Activated B cell treated with CpG ODN at 0.5 μM for 24 hours (primary cell): ENCODE measurements at regions not wholly inside any gene's neighbourhood (a gene's known extent, or its start where the extent isn't known, plus 50 kb on each side); places are given as distances from the start of the nearest gene placed in this dataset.

Experiments used
- ATAC-seq: fragments of 200-7000 bp; cut with Tn5 transposase; one replicate; pipeline ENCODE4 v1.10.0; 2021; ENCODE audit warnings: low read depth, mild to moderate bottlenecking, moderate library complexity
- CTCF ChIA-PET: fragments of 350-600 bp; sonication (Branson Sonifier 250); formaldehyde crosslinking; loops from one replicate; lab custom pipeline; 2021; ENCODE audit warnings: antibody characterized with exemption; lab: Charles Lee
- POLR2A ChIA-PET: fragments of 350-600 bp; sonication (Branson Sonifier 250); formaldehyde crosslinking; loops from one replicate; lab custom pipeline; 2021; ENCODE audit warnings: antibody characterized with exemption; lab: Charles Lee
- DNase-seq: peaks from one replicate; pipeline ENCODE4 v3.0.0; 2022
- H3K27ac Mint-ChIP-seq: one replicate; pipeline ENCODE4 v1.8.0; 2020; ENCODE audit warnings: mixed read lengths
- H3K27me3 Mint-ChIP-seq: one replicate; pipeline ENCODE4 v1.8.0; 2021; ENCODE audit warnings: mixed read lengths
- H3K36me3 Mint-ChIP-seq: one replicate; pipeline ENCODE4 v1.8.0; 2021; ENCODE audit warnings: low read depth, mixed read lengths
- H3K4me1 Mint-ChIP-seq: one replicate; pipeline ENCODE4 v1.8.0; 2021; ENCODE audit warnings: mixed read lengths
- H3K4me3 Mint-ChIP-seq: one replicate; pipeline ENCODE4 v1.8.0; 2020; ENCODE audit warnings: mild to moderate bottlenecking, mixed read lengths
- H3K9me3 Mint-ChIP-seq: one replicate; pipeline ENCODE4 v1.8.0; 2020; ENCODE audit warnings: mixed read lengths
- intact Hi-C: fragments of 100-400 bp; cut with micrococcal nuclease; formaldehyde crosslinking; loops from one replicate; pipeline ENCODE4 v1.15.1; 2024
- TF ChIP-seq, protein P1 (sequence below): fragments of 200-600 bp; IDR thresholded peaks from one replicate; pipeline ENCODE4 v1.8.0; 2022; ENCODE audit warnings: antibody characterized with exemption, mild to moderate bottlenecking

DNA sequence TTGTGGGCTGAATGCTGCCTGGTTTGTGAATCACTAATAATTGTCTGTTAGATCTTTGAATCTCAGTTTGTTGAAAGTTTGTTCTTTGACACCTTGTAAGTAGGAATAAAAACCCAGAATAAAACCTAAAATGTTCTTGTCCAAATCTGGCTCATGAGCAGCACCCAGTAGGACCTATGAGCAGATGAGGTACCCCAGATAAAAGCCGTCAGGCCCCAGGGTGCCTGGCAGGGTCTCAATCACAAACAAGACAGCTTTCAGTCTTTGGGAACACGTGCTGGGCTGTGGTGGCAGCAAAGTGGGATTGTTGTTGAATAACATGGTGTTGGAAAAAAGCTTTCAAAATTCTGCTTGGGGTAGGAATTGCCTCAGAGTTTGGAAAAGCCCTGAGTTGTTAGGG lies 52.1 kb upstream of the ECI2 start:
- ChIA-PET POLR2A (no interaction called here), CTCF (no interaction called here)
- ATAC-seq (no peak), DNase-seq (no peak)
- no peaks in the 10 kb centered on the region for H3K9me3 Mint-ChIP-seq
- TF ChIP-seq, protein P1, sequence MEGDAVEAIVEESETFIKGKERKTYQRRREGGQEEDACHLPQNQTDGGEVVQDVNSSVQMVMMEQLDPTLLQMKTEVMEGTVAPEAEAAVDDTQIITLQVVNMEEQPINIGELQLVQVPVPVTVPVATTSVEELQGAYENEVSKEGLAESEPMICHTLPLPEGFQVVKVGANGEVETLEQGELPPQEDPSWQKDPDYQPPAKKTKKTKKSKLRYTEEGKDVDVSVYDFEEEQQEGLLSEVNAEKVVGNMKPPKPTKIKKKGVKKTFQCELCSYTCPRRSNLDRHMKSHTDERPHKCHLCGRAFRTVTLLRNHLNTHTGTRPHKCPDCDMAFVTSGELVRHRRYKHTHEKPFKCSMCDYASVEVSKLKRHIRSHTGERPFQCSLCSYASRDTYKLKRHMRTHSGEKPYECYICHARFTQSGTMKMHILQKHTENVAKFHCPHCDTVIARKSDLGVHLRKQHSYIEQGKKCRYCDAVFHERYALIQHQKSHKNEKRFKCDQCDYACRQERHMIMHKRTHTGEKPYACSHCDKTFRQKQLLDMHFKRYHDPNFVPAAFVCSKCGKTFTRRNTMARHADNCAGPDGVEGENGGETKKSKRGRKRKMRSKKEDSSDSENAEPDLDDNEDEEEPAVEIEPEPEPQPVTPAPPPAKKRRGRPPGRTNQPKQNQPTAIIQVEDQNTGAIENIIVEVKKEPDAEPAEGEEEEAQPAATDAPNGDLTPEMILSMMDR = no peak
- no peak overlapping the region for H3K27ac Mint-ChIP-seq
- H3K4me1 Mint-ChIP-seq = no peaks in the 10 kb centered on the region
- H3K27me3 Mint-ChIP-seq = peaks cover 29% of the 10 kb centered on the region
- no peaks in the 10 kb centered on the region for H3K36me3 Mint-ChIP-seq
- no peak overlapping the region for H3K4me3 Mint-ChIP-seq
- intact Hi-C loops = no loop called here

- no peaks in the 10 kb centered on the region for H3K36me3 Mint-ChIP-seq
- no peak overlapping the region for H3K4me3 Mint-ChIP-seq
- no peak overlapping the region for H3K27ac Mint-ChIP-seq
- no peak for DNase-seq
- peaks cover 29% of the 10 kb centered on the region for H3K27me3 Mint-ChIP-seq
- H3K9me3 Mint-ChIP-seq = no peaks in the 10 kb centered on the region
- intact Hi-C loops = no loop called here
- no peak for ATAC-seq
- ChIA-PET CTCF (no interaction called here), POLR2A (no interaction called here)
- TF ChIP-seq, protein P1 = no peak
- no peaks in the 10 kb centered on the region for H3K4me1 Mint-ChIP-seq
These were observed 51.0 kb upstream of the ECI2 start for GRCh38 chr6:4186385-4186784.

GRCh38 chr6:4185846-4186245 lies 50.5 kb upstream of the ECI2 start:
- CTCF ChIA-PET = no interaction called here
- Mint-ChIP-seq H3K4me3 (no peak overlapping the region), H3K9me3 (no peaks in the 10 kb centered on the region), H3K27ac (no peak overlapping the region), H3K27me3 (peaks cover 31% of the 10 kb centered on the region), H3K4me1 (no peaks in the 10 kb centered on the region), H3K36me3 (no peaks in the 10 kb centered on the region)
- ATAC-seq = no peak
- DNase-seq = no peak
- TF ChIP-seq, protein P1 = no peak
- intact Hi-C loops = no loop called here
- POLR2A ChIA-PET = no interaction called here

DNA sequence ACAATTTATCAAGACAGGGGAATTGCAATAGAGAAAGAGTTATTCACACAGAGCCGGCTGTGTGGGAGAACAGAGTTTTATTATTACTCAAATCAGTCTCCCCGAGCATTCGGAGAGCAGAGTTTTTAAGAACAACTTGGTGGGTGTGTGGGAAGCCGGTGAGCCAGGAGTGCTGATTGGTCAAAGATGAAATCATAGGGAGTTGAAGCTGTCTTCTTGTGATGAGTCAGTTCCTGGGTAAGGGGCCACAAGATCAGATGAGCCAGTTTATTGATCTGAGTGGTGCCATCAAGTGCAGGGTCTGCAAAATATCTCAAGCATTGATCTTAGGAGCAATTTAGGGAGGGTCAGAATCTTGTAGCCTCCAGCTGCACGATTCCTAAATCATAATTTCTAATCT lies 50.0 kb upstream of the ECI2 start:
- Mint-ChIP-seq H3K4me1 (no peaks in the 10 kb centered on the region), H3K27me3 (peaks cover 34% of the 10 kb centered on the region), H3K36me3 (no peaks in the 10 kb centered on the region), H3K4me3 (no peak overlapping the region), H3K9me3 (no peaks in the 10 kb centered on the region), H3K27ac (no peak overlapping the region)
- CTCF ChIA-PET = no interaction called here
- POLR2A ChIA-PET = no interaction called here
- TF ChIP-seq, protein P1 = no peak
- DNase-seq (no peak), ATAC-seq (no peak)
- intact Hi-C loops = no loop called here
